ENCODE measurements at regions not wholly inside any gene's neighbourhood (a gene's known extent, or its start where the extent isn't known, plus 50 kb on each side); places are given as distances from the start of the nearest gene placed in this dataset.

GRCh38 chr12:86530996-86531655 lies 274.9 kb upstream of the MGAT4C start:
- TF ChIP-seq, protein P1, sequence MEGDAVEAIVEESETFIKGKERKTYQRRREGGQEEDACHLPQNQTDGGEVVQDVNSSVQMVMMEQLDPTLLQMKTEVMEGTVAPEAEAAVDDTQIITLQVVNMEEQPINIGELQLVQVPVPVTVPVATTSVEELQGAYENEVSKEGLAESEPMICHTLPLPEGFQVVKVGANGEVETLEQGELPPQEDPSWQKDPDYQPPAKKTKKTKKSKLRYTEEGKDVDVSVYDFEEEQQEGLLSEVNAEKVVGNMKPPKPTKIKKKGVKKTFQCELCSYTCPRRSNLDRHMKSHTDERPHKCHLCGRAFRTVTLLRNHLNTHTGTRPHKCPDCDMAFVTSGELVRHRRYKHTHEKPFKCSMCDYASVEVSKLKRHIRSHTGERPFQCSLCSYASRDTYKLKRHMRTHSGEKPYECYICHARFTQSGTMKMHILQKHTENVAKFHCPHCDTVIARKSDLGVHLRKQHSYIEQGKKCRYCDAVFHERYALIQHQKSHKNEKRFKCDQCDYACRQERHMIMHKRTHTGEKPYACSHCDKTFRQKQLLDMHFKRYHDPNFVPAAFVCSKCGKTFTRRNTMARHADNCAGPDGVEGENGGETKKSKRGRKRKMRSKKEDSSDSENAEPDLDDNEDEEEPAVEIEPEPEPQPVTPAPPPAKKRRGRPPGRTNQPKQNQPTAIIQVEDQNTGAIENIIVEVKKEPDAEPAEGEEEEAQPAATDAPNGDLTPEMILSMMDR (IDR thresholded peaks at IDR 0.05), result no peak
- no peak for TF ChIP-seq POLR2A (IDR thresholded peaks at IDR 0.05)
